D721Med (cell line): ENCODE measurements at regions not wholly inside any gene's neighbourhood (a gene's known extent, or its start where the extent isn't known, plus 50 kb on each side); places are given as distances from the start of the nearest gene placed in this dataset.
"Not testable (repeated sequence)": the region's sequence is repeated elsewhere in the genome, so short reads cannot be mapped to it uniquely, and the experiment has no call there.

Experiments
- DNase-seq: peaks from one replicate; pipeline ENCODE4 v3.0.0; 2011; ENCODE audit warnings: low spot score; ENCODE audit not compliant: insufficient read length
- FAIRE-seq: peaks from 2 replicates; lab custom pipeline; 2011; peaks lifted over from hg19 to GRCh38; lab: Jason Lieb, UNC
- TF ChIP-seq, protein P1 (sequence below): IDR thresholded peaks from 2 replicates; pipeline ENCODE4 v1.5.1; 2012; ENCODE audit warnings: mild to moderate bottlenecking, control low read depth; ENCODE audit not compliant: insufficient read depth; ENCODE audit errors: missing control alignments

DNA sequence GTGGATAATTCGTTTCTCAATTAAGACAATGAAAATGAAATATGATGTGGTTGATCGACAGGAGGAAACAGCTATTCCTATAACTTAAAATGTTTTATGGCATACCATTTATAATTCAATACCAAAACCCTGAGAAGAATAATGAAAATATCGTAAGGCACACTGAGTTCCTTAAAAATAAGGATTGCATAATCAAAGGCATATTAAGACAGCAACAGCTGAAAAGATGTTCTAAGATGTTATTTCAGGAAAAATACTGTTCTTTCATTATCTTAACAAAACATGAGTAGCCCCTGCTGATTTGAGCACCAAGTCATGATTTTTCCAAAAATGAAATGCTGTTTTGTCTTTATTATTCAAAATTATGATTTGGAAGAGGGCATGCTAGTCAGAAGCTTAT lies 189.4 kb upstream of the ALG10 start:
- FAIRE-seq, result no peak
- TF ChIP-seq, protein P1, sequence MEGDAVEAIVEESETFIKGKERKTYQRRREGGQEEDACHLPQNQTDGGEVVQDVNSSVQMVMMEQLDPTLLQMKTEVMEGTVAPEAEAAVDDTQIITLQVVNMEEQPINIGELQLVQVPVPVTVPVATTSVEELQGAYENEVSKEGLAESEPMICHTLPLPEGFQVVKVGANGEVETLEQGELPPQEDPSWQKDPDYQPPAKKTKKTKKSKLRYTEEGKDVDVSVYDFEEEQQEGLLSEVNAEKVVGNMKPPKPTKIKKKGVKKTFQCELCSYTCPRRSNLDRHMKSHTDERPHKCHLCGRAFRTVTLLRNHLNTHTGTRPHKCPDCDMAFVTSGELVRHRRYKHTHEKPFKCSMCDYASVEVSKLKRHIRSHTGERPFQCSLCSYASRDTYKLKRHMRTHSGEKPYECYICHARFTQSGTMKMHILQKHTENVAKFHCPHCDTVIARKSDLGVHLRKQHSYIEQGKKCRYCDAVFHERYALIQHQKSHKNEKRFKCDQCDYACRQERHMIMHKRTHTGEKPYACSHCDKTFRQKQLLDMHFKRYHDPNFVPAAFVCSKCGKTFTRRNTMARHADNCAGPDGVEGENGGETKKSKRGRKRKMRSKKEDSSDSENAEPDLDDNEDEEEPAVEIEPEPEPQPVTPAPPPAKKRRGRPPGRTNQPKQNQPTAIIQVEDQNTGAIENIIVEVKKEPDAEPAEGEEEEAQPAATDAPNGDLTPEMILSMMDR, result no peak

GRCh38 chr12:33834672-33835071 lies 187.6 kb upstream of the ALG10 start:
- no peak for FAIRE-seq
- DNase-seq, result no peak
- TF ChIP-seq, protein P1, result no peak

More for the DNA sequence above, 189.4 kb upstream of the ALG10 start:
- no peak for DNase-seq

DNA sequence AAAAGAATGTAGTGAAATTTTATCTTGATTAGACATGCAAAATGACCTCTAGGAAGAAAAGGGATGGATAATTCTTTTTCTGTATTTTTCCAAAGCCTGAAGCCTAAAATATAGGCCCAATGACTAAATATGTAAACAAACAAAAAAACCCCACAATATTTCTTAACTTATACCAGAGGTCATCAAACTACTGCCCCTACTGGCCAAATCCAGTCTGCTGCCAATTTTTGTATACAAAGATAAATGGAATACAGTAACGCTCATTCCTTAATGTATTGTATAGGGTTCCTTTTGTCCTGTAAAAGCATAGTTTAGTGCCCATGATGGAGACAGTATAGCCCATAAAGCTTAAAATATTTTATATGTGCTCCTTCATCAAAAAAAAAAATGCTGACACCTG lies 145.7 kb upstream of the ALG10 start:
- DNase-seq, result no peak
- no peak for FAIRE-seq
- TF ChIP-seq, protein P1, result no peak

DNA sequence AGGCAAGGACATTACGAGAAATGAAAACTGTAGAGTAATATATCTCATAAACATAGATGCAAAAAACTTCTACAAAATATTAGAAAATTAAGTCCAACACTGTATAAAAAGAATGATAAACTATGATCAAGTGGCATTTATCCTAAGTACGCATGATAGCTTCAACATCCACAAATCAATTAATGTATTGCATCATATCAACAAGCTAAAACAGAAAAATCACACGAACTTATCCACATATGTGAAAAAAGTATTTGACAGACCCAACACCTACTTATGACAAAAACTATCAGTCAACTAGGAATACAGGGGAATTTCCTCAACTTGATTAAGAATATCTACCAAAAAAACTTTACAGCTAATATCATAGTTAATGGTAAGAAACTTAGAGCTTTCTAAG lies 129.9 kb upstream of the ALG10 start:
- no peak for FAIRE-seq
- TF ChIP-seq, protein P1, result no peak

GRCh38 chr12:33920460-33920859 lies 101.8 kb upstream of the ALG10 start:
- FAIRE-seq, DNase-seq: not testable (repeated sequence)

More for the DNA sequence above, 129.9 kb upstream of the ALG10 start:
- DNase-seq, result no peak

DNA sequence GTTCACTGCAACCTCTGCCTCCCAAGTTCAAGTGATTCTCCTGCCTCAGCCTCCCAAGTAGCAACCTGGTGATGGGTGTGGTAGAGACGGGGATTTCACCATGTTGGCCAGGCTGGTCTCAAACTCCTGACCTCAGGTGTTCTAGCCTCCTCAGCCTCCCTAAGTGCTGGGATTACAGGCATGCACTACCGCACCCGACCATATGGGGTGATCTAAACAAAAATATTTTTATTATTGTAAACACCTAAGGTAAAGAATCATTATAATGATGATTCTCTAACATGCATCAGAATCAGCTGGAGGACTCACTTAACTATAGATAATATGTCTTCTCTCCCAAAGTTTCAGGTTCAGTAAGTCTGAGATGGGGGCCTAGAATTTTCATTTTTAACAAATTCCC lies 96.2 kb upstream of the ALG10 start:
- DNase-seq (no peak), FAIRE-seq (no peak)
- TF ChIP-seq, protein P1, result no peak

DNA sequence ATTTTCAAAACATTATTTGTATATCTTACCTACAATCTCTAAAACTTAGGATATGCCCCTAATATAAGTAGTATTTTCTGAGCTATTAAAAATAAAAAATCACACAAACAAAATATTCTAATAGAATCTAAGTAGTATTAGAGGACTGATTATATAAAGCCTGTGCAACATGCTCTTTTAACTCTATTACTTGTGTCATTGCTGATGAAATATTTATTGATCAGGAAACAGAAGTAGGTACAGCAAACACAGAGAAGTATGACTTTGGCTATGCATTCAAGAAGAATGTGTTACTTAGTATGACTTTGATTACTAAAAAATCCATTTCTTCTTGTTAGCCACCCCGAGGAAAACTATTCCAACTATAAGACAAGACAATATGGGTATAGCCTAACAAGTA lies 84.6 kb upstream of the ALG10 start:
- not testable (repeated sequence) for FAIRE-seq, DNase-seq

DNA sequence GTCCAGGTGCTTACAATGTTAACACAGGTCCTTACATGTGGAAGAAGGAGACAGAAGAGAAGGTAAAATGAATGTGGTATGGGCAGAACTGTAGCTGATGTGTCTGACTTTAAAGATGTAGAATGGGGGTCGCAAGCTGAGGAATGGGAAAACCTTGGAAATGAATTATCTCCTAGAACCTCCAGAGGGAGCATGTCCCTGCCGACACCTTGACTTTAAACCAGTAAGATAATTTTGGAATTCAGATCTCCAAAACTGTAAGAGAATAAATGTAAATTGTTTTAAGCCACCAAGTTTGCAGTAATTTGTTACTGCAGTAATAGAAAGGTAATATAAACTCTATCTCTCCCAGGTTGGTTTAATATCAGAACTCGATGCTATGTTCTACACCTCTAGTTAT lies 80.1 kb upstream of the ALG10 start:
- no peak for DNase-seq
- no peak for FAIRE-seq
- TF ChIP-seq, protein P1, result peak; percentile 7
